GM10266 (cell line): ENCODE measurements at regions not wholly inside any gene's neighbourhood (a gene's known extent, or its start where the extent isn't known, plus 50 kb on each side); places are given as distances from the start of the nearest gene placed in this dataset.

Source experiments
- DNase-seq: peaks from one replicate; pipeline ENCODE4 v3.0.0; 2012; ENCODE audit errors: extremely low spot score
- TF ChIP-seq, protein P1 (sequence below): IDR thresholded peaks from 2 replicates; pipeline ENCODE4 v1.5.1; 2012; ENCODE audit warnings: mild to moderate bottlenecking, low read depth; ENCODE audit not compliant: control insufficient read depth, insufficient read depth; ENCODE audit errors: missing control alignments

DNA sequence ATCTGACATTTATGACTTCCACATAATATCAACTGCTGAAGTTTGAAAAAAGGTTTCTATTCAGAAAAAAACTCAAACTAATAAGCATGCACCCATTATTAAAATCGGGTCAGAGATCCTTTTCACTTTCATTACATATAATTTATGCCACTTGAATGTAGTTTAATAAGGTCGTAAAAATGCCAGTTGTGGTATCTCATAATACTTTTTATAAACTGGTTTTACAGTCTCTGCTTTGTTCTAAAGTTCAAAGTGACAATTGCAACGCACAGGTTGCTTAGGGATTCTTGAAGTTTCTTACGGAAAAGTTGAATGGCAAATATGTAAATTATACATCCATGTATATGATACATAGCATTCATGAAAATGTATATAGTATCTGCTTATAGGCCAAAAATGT is 229.4 kb upstream of the CEP162 start:
- no peak for DNase-seq
- TF ChIP-seq, protein P1, sequence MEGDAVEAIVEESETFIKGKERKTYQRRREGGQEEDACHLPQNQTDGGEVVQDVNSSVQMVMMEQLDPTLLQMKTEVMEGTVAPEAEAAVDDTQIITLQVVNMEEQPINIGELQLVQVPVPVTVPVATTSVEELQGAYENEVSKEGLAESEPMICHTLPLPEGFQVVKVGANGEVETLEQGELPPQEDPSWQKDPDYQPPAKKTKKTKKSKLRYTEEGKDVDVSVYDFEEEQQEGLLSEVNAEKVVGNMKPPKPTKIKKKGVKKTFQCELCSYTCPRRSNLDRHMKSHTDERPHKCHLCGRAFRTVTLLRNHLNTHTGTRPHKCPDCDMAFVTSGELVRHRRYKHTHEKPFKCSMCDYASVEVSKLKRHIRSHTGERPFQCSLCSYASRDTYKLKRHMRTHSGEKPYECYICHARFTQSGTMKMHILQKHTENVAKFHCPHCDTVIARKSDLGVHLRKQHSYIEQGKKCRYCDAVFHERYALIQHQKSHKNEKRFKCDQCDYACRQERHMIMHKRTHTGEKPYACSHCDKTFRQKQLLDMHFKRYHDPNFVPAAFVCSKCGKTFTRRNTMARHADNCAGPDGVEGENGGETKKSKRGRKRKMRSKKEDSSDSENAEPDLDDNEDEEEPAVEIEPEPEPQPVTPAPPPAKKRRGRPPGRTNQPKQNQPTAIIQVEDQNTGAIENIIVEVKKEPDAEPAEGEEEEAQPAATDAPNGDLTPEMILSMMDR: no peak

DNA sequence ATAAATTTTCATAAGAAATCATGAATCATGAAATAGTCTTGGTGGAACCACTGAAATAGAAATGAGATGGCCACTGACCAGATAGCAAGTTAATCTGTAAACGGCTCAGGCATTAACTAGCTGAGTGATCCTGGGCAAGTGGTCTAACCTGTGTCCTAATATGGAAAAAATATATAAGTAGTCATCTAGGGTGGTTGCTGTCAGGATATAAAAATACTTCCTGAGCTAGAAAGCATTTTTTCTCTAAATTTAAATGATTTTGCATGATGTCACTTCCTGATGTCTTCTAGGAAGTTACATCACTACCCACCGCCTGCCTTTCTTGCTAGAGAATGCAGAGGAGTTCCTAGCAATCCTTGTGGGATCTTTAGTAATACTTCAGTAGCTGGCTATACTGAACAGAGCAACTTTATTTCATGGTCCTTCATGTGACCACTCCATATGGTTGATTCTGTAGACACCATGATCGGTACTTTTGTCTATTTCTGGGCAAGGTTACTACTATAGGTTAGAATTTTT is 228.1 kb upstream of the CEP162 start:
- TF ChIP-seq, protein P1: no peak
- no peak for DNase-seq

DNA sequence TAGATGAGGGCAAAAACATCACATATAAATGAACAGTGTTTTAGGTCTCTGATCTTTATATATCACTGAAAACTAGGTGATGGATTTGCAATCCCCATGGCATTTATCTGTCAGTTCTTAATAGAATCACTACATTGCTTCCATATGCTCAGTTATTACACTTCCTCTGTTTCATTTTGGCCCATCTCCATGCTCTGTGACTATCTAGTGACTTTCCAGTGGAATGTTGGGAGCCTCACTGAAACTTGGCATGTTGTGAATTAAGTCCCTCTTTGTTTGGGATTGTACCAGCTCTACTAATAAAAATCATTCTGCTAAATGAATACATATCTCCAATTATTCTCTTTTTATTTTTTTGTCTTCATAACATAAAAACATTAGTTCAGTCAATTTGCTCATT is 226.1 kb upstream of the CEP162 start:
- TF ChIP-seq, protein P1: no peak
- no peak for DNase-seq

DNA sequence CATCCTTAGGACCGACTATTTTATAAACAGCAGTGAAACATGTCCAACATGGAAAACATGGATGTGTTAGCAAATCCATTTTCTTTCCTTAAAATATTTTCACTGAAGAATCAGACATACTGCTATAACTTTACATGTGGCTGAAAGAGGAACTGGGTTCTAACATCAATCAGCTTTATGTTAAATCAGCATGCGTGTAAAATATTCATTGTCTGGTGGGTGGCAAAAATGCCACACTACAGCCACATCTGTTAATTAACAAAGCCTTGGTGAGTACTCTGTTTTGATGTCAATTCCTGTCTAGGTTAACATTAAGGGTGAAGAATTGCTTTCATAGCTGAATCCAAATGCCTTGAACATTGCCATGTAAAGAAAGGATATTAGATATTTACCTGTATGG is 222.6 kb upstream of the CEP162 start:
- DNase-seq: no peak

DNA sequence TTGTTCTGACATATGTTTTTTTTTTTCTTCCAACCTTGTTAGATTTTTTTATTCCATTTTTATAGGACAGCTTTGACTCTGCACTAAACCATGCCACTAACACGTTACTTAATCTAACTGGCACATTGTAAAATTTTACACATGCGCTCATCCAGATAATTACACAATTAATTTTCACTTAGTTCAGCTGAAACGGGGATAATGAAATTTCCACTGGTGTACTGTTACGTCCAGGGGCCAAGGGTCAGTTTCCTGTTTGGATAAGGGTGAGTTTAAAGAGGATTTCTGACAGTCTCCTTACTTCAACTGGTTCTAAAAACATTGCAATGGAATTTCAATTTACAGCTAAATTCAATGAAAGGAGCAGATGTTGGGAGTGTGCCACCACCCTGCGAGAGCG is 221.8 kb upstream of the CEP162 start:
- TF ChIP-seq, protein P1: no peak
- no peak for DNase-seq

More for the DNA sequence above, 222.6 kb upstream of the CEP162 start:
- TF ChIP-seq, protein P1: no peak

DNA sequence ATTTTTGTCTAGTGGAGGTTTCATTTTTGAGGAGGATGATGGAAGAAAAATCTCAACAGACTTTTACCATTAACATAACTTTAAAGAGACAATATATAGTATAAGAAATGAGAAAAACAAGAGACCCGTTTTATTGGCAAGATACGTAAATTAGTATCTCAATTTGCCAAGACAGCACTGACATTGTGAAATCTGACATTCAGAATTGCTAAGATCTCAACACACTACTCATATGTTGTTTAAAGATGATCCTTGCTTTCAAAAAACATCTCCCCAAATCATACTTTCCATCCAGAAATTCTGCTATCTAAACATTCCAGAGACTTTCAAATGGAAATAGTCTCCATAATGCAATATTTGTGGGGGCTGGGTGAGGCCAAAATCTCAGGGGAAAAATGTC is 220.9 kb upstream of the CEP162 start:
- no peak for DNase-seq
- TF ChIP-seq, protein P1: no peak

DNA sequence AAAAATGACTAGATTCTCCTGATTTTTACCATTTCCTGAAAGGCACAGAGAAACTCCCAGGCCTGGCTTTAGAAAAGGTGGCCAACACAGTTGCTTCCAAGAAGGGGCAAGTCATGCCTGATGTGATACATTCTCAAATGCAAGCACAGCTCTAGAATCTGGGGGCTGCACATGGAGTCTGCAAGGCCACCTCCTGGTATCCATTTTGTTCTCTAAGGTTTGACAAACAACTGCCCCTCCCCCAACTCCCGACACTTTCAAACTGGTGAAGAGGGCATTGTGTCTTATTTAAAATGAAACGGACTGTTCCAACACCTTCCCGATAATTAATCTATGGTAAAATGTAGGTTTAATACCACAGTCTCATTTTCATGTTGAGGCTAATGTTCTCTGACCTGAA is 220.2 kb upstream of the CEP162 start:
- DNase-seq: no peak

More for the DNA sequence above, 220.2 kb upstream of the CEP162 start:
- TF ChIP-seq, protein P1: no peak
